PC-3 (cell line): ENCODE measurements at regions not wholly inside any gene's neighbourhood (a gene's known extent, or its start where the extent isn't known, plus 50 kb on each side); places are given as distances from the start of the nearest gene placed in this dataset.

Source experiments
- CTCF ChIP-seq: fragments of 300-600 bp; sonication (generic); conservative IDR thresholded peaks from 2 replicates; pipeline ENCODE4 v1.5.1; 2017; ENCODE audit warnings: antibody characterized with exemption, low read depth, mild to moderate bottlenecking, low read length
- EZH2 ChIP-seq: fragments of 300-600 bp; sonication (generic); IDR thresholded peaks from one replicate; pipeline ENCODE4 v1.6.1; 2017; ENCODE audit warnings: antibody characterized with exemption, mild to moderate bottlenecking, low read length; ENCODE audit not compliant: unreplicated experiment

DNA sequence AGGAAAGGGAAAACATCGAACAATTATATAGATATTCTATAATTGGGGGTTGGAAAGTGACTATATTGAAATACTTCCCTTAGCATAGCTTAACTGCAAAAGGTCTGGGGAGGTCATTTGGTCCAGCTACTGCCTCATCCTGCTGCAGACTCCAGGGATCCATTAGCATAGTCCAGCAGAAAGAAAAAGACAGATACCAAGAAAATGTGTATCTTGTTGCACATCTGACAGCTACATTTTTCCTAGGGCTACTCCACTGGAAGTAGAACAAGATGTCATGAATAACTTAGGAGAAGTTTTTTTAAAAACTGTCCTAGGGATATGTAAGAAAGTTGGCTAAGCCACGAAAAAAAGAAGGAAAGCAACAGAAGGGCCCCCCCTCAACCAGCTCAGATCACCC lies 92.9 kb upstream of the SLC30A5 start:
- TF ChIP-seq CTCF (no peak), EZH2 (no peak)
